Activated T-cell treated with anti-CD3 and anti-CD28 coated beads for 1 hour (primary cell): ENCODE measurements at regions not wholly inside any gene's neighbourhood (a gene's known extent, or its start where the extent isn't known, plus 50 kb on each side); places are given as distances from the start of the nearest gene placed in this dataset.

Experiments used
- DNase-seq: peaks from one replicate; pipeline ENCODE4 v3.0.0-alpha.2; 2020; ENCODE audit warnings: low read depth

GRCh38 chr13:95499811-95500712 lies 52.5 kb upstream of the CLDN10 start:
- DNase-seq: no peak

DNA sequence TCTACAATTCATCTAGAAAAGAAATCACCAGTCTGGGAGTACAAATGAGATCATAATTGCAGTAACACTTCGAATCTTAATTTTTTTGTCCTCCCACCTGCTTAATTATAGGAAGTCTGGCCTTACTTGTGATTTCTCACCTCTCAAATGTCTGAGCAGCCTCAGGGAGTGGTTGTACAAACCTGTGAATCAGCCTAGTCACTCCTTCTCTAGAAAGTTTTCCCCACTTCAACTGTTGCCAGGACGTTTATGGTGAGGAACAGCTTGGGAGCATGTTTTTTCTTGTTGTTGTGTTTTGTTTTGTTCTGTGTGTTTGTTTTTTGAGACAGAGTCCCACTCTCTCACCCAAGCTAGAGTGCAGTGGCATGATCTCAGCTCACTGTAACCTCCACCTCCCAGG lies 50.3 kb upstream of the CLDN10 start:
- no peak for DNase-seq
